HG02678 (cell line): ENCODE measurements at regions not wholly inside any gene's neighbourhood (a gene's known extent, or its start where the extent isn't known, plus 50 kb on each side); places are given as distances from the start of the nearest gene placed in this dataset.

Experiments used
- ATAC-seq: cut with Tn5 transposase; IDR thresholded peaks from one replicate; pipeline ENCODE4 v1.9.1; 2021; ENCODE audit warnings: mild to moderate bottlenecking, moderate library complexity; ENCODE audit not compliant: unreplicated experiment

DNA sequence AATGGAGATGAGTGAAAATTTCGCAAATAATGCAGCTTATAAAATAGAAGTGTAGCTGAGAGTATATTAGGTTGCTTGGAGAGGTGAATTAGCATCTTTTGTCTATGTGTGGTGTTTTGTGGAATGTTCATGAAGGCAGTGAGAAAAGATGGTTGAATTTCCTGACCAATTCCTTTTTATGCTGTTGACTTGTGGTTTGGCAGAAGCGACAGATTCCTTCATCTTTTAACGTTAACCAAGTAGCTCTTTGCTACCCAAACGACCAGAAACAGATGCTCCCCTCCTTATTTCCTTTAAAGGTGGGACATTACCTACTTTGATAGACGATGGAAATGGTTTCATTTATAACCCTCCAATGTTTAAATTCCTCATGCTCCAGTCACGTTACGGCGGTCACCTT lies 390.5 kb downstream of the QKI start:
- ATAC-seq, result no peak

DNA sequence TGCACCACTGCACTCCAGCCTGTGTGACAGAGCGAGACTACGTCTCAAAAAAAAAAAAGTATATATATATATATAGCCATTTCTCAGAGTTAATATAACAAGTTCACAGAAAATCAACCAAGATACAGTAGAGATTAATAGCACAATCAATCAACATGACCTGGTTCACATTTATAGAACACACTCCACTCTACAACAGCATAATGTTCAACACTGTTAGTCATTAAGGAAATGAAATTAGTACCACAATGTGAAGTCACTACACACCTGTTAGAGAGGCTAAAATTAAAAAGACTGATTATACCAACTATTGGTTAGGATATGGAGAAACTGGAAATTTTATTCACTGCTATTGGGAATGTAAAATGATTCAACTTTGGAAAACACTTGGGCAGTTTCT lies 387.7 kb downstream of the QKI start:
- ATAC-seq, result no peak

DNA sequence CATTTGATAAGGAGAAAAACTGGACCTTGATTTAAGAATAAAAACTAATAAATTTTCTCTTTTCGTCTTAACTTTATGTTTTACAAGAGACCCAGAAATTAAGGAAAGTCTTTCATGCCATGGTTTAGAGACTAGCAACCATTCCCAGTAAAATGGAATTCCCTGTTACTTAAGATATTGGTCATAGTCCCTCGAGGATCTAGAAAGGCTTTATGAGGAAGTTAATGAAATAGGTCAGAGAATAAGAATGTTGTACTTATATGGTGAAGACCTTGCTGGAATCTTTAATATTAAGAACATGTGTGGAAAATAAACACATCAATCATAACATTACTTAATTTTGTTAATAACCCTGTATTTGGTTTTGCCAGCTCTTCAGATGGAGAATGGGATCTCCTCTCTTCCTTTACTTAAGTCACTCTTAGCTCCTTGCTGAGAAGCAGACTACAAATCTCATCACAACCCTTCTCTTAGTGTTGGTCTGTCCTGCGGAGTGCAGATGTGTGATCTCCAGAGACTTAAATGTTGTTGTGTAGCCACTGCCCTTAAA lies 382.9 kb downstream of the QKI start:
- ATAC-seq, result no peak

DNA sequence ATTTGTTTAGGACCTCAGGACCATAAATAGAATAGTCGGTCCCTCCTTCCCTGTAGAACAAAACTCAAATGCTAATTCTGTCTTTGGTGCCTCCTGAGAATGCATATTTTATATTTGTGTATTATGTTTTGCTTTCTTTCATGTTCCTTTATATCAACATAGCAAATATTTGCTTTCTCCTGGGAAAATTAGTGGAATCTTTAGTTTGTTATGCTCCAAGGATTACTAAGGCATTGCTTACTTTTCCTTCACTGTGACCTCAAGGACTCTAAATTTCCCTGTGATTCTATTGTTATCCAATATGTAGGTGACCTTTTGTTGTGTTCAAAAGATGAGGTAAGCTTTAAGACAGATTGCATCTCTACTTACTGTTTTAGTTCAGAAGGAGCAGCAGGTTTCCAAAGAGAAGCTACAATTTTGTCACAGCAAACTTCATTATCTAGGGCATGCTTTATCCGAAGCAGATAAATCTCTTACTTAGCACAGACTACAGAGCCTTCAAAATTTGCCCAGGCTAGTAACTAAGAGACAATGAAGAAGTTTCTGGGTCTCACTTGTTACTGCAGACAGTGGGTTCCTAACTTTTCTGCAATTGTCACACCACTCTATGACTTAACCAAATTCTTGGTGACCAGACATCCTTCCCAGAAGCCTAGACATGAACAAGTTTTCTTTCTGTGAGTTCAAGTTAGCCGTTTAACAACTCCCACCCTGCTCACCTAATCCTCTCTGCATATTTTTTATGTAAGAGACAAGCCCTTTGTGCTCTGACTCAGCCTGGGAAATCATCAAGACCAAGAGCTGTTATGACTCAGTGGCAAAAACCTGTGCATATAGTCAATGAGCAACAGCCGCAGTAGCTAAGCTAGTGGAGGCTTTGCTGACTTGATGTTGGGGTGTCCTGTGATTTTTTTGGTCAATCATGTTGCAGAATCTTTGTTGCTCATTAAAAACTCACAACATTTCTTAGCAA lies 378.8 kb downstream of the QKI start:
- ATAC-seq, result peak; percentile 72

DNA sequence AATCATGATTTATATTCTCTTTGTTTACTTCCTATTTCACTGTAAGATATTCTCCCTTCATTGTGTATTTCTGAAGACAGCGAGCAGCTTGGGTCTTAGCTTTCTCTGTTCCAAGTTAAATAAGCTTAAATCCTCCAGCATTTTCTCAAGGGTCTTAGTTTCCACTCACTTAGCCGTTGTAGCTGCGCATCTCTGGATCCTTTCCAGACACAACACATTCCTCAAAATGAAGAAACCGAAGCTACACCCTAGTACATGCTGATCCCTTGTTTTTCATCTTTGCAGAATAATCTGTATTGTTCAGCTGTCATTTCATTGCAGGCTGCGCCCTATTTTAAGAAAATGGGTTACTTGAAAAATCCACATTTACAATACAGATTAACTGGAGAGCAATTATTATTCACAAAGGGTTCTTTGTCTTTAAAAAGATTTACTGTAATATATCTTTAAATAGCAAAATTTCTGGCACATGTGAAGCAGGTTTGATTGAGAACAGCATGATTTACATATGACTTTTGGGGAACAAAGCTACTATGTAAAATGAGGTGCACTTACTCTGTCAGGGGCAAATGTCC lies 375.8 kb downstream of the QKI start:
- no peak for ATAC-seq

DNA sequence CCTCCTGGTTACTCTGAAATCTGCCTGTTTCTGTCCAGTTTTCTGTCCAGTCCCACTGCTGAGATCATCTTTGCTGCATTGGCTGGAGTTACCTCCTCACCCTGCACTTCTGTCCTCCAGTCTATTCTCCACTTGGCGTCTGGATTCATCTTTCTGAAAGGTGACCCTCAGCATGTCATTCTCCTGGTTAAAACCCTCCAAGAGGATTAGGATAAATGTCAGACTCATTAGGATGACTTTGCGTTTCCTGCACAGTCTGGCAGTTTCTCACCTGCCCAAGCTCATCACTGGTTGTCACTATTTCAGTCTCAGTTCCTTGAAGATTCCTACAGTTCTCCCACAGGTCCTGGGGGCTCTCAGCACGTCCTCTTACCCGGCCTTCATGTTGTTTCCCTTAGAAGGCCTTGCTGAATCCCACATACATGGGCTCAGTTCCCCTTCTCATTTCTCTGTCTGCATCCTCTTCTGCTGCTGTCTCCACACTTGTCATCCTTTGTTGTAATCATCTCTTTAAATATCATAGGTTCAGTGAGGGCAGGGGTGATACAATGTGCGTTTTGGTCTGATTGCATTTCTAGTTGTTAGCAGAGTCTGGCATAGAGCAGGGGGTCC lies 374.8 kb downstream of the QKI start:
- no peak for ATAC-seq

DNA sequence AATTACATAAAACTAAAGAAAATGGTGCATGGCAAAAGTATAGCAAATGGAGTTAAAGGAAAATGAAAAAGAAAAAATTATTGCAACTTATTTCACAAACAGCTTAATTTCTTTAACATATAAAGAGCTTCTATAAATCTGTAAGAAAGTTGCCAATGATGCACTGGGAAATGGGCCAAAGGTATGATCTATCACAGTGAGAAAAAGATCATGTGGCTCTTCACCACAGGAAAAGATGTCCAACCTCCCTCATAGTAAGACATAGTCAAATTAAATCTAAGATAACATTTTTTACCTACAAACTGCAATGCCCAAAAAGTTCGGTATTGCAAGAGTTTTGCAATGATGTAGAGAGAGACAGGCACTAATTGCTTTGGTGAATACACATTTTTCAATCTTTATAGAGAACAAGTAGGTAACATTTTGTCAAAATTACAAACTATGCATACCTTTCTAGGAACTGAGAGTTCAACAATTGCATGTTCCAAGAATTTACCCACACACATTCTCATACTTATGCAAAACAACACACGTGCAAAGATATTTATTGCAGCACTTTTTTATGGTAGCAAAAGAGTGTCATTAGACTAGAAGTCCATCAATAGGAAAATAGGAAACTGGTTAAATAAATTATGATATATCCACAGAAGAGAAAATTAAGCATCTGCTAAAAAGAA lies 372.6 kb downstream of the QKI start:
- no peak for ATAC-seq

DNA sequence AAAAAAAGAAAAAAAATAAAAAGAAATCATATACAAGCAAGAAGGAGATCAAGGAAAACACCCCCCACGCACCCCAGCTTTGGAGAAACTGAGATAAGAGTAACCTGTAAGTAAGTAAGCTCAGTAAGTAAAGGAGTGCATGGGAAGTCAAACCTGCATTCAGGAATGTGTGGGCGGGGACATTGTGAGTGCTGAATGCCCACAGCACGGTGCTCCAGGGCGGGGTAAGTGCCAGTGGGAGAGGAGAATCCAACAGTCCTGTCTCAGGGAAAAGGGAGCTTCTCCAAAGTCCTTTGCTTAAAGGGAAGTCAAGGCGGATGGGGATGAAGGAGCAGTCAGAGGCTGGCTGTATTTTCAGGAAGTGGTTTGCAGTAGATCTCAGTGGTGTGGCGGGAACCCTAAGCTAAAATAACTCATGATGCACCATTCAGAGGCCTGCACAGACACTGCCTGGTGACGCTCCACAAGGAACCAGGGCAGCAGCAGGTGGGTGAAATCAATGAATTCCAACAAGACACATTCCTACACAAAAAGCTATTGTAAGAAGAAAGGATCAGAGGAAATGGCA lies 368.0 kb downstream of the QKI start:
- peak; percentile 73 for ATAC-seq

DNA sequence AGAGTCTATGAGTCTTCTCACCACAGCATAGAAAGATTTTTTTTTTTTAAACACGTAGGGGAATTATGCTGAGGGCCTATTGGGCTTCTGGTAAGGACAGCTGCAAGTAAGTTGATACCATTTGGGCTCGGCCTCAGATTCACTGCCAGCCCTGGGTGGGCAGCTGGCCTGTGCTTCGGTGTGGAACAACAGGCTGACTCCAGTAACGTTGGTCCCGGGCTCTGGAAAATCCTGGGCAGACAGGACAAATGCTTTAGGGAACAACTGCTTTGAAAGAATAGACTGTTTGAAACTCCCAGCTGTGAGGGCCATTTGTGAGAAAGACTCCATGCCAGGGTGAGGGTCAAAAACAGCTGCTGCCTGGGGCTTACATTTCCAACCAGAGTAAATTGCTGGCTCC lies 366.5 kb downstream of the QKI start:
- ATAC-seq, result no peak

DNA sequence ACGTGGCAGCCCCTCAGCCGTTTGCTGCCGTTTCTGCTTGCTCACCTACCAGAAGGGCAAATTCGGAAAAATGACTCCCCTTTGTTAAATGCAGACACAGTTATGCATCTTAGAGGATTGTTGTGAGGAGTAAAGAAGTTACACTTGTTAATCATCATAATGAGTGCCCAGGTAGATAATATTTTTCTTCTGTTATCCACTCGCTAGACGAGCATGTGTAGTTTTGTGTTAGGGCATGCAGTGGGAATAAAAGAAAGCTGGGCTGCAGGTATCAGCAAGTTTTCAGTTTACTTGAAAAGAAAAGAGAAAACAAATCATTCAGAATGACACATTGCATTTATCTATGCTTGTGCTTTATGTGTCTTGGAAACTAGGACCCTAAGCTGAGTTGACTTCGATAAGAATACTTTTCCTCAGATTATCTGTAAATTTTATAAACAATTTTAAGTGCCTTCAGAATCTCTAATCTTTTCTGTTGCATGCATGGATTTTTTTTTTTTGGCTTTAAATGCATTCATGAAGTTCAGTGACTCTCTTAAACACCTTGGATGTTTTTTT lies 365.3 kb downstream of the QKI start:
- ATAC-seq, result no peak

DNA sequence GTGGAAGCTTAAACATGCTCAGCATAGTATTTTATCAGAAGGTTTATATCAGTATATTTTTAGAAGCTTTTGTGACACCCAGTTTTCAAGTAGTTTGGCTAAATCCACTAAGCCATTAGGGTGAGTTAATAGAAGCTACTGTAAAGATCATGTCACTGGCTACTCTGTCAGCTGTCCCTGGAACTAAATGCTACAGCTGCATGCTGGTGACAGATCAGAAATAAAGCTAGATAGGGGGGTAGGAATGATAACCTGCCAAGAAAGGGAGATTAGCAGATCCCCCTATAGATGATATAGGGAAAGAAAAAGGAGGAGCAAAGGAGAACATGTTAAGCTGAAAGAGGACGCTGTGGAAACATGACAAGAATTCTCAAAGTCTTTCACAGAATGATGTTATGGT lies 363.2 kb downstream of the QKI start:
- no peak for ATAC-seq

DNA sequence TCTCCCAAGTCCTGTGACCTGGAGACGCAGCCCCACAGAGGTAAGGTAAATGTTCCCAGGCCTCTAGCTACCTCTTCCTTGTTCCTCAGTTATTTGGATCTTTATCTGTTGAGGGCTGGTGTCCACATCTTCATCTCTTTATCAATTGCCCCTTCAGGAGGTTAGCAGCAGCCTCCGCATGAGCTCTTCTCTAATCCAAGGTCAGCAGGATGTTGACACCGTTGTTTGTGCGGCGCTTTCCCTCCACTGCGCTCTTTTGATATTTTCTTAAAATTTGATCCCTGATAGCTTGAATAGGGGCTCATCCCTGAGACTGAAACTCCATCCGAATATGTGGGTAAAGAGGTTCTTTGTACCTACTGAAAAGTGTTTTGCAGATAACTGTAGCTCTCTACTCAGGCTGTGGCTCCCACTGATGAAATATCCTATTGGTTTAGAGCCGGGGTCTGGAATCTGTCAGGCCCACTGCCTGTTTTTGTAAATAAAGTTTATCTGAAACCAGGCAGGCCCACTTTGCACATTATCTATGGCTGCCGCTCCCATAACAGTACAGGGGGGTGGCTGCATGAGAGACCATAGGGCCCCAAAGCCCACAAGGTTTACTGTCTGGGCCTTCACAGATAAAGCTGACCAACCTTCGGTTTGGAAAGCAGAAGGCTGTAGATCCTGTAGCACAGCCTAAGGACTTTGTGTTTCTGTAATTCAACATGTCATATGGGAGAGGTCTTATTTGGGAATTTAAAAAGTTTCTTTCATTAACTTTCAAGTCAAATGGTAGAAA lies 362.6 kb downstream of the QKI start:
- no peak for ATAC-seq

DNA sequence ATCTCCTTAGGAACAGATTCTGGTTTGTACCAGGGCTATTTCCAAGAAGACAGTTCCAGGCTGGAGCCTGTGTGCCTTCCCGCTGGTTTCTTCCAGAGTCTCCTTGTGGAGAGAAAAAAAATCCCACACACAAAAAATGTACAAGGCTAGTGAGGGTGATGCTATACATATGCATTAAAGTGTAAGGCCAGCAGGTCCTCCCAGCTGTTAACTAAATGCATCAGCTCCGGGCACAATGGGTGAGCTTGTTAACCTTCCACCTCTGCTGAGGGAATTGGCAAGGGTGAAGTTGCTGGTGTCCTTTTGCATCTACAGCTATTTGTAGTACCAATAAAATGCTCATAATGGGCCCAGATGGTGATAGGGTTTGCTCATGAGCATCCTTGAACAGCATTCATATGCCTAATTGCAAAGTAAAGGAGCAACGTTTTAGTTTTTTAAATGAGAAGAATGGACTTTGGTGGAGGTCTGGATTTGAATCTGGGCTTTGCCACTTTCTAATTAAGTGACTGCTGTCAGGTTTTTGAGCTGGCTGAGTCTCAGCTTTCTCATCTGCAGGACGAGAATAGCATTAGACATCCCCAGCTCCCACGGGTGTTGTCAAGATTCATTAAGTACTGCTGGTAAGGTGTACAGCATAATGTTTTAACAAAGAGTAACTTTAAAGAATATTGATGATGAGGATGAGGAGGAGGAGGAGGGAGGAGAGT lies 361.8 kb downstream of the QKI start:
- ATAC-seq, result no peak

DNA sequence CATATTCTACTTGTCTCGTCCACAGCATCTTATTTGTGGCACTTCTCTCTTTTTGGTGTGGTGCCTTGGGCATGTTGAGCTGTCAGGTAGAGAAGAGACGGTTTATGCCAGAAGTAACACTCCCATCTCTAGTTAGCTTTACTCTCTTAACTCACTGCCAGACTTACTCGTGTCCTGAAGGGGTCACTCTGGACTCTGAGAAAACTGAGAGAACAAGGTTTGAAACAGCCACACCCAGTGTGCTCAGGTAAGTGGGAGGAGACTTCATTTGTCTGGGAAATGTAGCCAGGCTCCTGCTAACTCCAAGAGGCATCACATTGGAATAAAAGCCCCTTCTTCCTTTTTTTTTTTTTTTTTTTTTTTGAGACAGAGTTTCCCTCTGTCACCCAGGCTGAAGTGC lies 360.8 kb downstream of the QKI start:
- no peak for ATAC-seq

DNA sequence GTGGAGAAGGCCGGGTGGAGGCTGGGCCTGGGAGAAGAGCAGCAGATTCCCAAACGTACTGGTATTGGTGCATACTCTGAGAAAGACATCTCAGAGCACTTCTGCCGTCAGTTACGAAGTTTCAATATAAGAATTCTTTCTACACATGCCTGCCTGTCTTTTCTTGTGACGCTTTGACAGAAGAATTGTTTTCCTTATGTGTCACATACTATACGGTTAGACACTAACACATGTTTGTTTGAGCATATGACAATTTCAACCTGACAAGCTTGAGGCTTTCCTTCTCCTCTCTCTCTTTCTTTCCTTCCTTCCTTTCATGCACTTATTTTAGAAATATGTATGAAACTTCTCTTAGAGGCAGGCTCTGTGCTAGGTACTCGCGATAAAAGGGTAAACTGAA lies 360.0 kb downstream of the QKI start:
- no peak for ATAC-seq

DNA sequence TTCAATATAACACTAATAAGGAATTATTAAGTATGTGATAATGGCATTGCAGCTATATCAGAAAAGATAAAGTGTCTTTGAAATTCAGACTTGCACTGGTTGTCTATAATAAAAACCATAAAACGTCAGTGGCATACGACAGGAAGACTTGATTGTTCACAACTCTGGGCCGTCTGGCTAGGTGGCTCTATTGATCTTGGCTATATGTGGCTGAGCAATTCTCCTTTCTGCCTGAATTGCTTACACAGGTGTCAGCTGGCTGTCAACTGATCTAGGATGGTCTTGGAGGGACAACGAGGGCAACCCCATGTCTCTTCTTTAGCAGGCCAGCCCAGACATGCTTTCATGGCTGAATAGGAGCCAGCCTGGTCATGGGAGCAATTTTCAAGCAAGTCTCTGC lies 359.1 kb downstream of the QKI start:
- no peak for ATAC-seq

DNA sequence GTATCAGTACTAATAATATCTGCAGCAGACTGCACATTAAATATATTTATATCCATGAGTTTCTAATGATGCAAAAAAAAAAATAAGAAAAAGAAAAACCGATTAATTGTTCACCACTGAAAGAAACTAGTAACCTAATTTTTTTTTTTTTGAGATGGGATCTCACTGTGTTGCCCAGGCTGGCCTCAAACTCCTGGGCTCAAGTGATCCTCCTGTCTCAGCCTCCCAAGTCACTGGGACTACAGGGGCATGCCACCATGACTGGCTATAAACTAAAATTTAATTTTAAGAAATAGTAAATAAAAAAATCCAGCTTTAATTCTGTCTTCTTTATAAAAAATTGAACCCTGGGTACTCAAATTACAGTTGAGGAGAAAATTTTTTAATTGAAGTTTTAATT lies 358.2 kb downstream of the QKI start:
- ATAC-seq, result no peak

DNA sequence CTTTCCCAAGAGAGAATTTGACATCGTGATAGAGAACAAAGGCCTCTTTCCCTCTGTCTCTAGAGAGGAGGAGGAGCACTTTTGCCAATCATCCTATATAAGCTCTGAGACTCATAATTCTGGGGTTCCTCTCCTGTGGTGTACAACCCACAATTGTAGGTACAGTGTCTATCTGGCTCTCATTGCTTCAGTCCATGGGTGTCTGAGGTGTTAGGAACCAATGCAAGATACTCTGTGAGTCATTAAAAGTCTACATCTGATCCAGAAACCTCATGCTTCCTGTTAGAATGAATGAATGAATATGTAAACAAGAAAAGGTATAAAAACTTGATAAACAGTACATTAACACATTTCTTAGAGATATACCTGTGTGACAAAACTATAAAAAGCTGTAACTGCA lies 356.7 kb downstream of the QKI start:
- ATAC-seq, result no peak

DNA sequence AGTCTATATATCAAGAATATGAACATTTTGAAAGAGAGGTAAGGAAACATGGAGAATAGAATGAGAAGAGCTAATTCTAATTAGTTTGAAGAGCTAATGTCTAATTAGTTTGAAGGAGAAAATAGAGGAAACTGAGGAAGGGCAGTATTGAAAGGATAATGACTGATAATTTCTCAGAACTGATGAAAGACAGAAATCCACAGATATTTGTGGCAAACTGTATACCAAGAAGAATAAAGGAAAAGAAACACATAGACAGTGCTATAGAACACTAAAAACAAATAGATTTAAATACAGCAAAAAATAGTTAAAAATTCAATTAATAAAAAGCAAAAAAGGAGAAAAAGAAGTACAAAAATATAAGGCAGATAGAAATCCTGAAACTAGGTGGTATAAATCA lies 354.4 kb downstream of the QKI start:
- ATAC-seq, result no peak
